HCT116 (cell line): ENCODE measurements at regions not wholly inside any gene's neighbourhood (a gene's known extent, or its start where the extent isn't known, plus 50 kb on each side); places are given as distances from the start of the nearest gene placed in this dataset.

Experiments used
- ATAC-seq: fragments of 200-7000 bp; cut with Tn5 transposase; 2 replicates; pipeline ENCODE4 v1.9.1; 2020; ENCODE audit warnings: mild to moderate bottlenecking, moderate library complexity
- BruUV-seq: library from RNA; stranded (reverse); fragments of 400-500 nt; replicated peaks from 2 replicates; lab custom pipeline; 2021; lab: Mats Ljungman, UMichigan
- CTCF ChIA-PET: fragments of 300-600 bp; sonication (Branson Sonifier 250); formaldehyde crosslinking; loops from one replicate; lab custom pipeline; 2021; ENCODE audit warnings: antibody characterized with exemption; lab: Charles Lee
- POLR2A ChIA-PET: fragments of 300-600, 350-600 bp; sonication (Branson Sonifier 250); formaldehyde crosslinking; loops from one replicate; lab custom pipeline; 2021; ENCODE audit warnings: antibody characterized with exemption; lab: Charles Lee
- RAD21 ChIA-PET, 2 experiments: fragments of 300-600 bp; sonication (Branson Sonifier 250); formaldehyde crosslinking; loops; one replicate each; lab custom pipeline; 2023; ENCODE audit warnings: low total read pairs in 2 of 2; ENCODE audit not compliant: uncharacterized antibody in 2 of 2, unreplicated experiment in 2 of 2, low non-redundant PET in 1 of 2; lab: Charles Lee
- DNase-seq: peaks from one replicate; pipeline ENCODE4 v3.0.0-alpha.2; 2010; ENCODE audit warnings: low read depth, low spot score
- H2AFZ ChIP-seq: fragments of 200-600 bp; shearing (Covaris generic), sonication (generic); 2 replicates; pipeline ENCODE4 v1.6.1; 2017; ENCODE audit warnings: low read depth, mixed run types, mixed read lengths, antibody characterized with exemption, low read length; ENCODE audit not compliant: poor library complexity, severe bottlenecking
- H3K27ac ChIP-seq: 2 replicates; pipeline ENCODE4 v1.5.1; 2012; ENCODE audit warnings: low read depth, low read length
- H3K27me3 ChIP-seq: fragments of 200-600 bp; sonication (generic); 2 replicates; pipeline ENCODE4 v1.6.1; 2016; ENCODE audit warnings: mixed run types, low read length, mixed read lengths; ENCODE audit not compliant: insufficient read depth
- H3K36me3 ChIP-seq, 2 experiments: fragments of 200-500 bp in 1 of 2; fragments of 200-600 bp in 1 of 2; sonication (Bioruptor generic) in 1 of 2; sonication (generic) in 1 of 2; 2 replicates each; pipeline versions ENCODE4 v1.5.1 to v1.6.1; 2014 to 2016; ENCODE audit warnings: low read length in 2 of 2, inconsistent platforms in 1 of 2, mixed read lengths in 1 of 2, mixed run types in 1 of 2; ENCODE audit not compliant: insufficient read depth in 2 of 2, control insufficient read depth in 1 of 2
- H3K4me1 ChIP-seq, 2 experiments: fragments of 200-600 bp in 1 of 2; sonication (generic) in 1 of 2; 2 replicates each; pipeline versions ENCODE4 v1.5.1 to v1.6.1; 2012 to 2017; ENCODE audit warnings: low read length in 2 of 2, inconsistent platforms in 1 of 2, mild to moderate bottlenecking in 1 of 2, mixed read lengths in 1 of 2, mixed run types in 1 of 2, moderate library complexity in 1 of 2; ENCODE audit not compliant: insufficient read depth in 2 of 2, control insufficient read depth in 1 of 2
- H3K4me2 ChIP-seq: fragments of 200-600 bp; sonication (generic); 2 replicates; pipeline ENCODE4 v1.6.1; 2017; ENCODE audit warnings: mixed run types, low read length, mixed read lengths
- H3K4me3 ChIP-seq, 2 experiments: fragments of 200-600 bp in 1 of 2; sonication (generic) in 1 of 2; replicated peaks in 1 of 2; 2 replicates each; pipeline ENCODE4 v1.5.1; 2011 to 2016; ENCODE audit warnings: low read length in 2 of 2, control low read depth in 1 of 2, low read depth in 1 of 2, mild to moderate bottlenecking in 1 of 2, mixed read lengths in 1 of 2, mixed run types in 1 of 2
- H3K79me2 ChIP-seq: fragments of 200-600 bp; sonication (generic); 2 replicates; pipeline ENCODE4 v1.6.1; 2017; ENCODE audit warnings: mild to moderate bottlenecking, mixed run types, low read length, moderate library complexity, mixed read lengths; ENCODE audit not compliant: insufficient read depth
- H3K9ac ChIP-seq: fragments of 200-600 bp; sonication (generic); 2 replicates; pipeline ENCODE4 v1.6.1; 2016; ENCODE audit warnings: low read length, mixed read lengths
- H3K9me2 ChIP-seq: fragments of 200-600 bp; sonication (generic), shearing (Covaris generic); 2 replicates; pipeline ENCODE4 v1.6.1; 2017; ENCODE audit warnings: mixed run types, mild to moderate bottlenecking, moderate library complexity; ENCODE audit not compliant: insufficient read depth
- H3K9me3 ChIP-seq, 2 experiments: fragments of 200-500 bp in 1 of 2; fragments of 200-600 bp in 1 of 2; sonication (Bioruptor generic) in 1 of 2; sonication (generic) in 1 of 2; 2 replicates each; pipeline ENCODE4 v1.6.1; 2014 to 2017; ENCODE audit warnings: low read length in 2 of 2, mixed read lengths in 2 of 2, inconsistent platforms in 1 of 2, low read depth in 1 of 2, mild to moderate bottlenecking in 1 of 2, mixed run types in 1 of 2, moderate library complexity in 1 of 2; ENCODE audit not compliant: control insufficient read depth in 1 of 2, insufficient read depth in 1 of 2
- H4K20me1 ChIP-seq: fragments of 200-600 bp; sonication (generic), shearing (Covaris generic); 2 replicates; pipeline ENCODE4 v1.6.1; 2017; ENCODE audit warnings: mixed run types, mild to moderate bottlenecking, moderate library complexity; ENCODE audit not compliant: insufficient read depth
- CBX3 ChIP-seq: IDR thresholded peaks from 2 replicates; pipeline ENCODE4 v1.6.1; 2012; ENCODE audit warnings: low read depth
- EGR1 ChIP-seq: IDR thresholded peaks from 2 replicates; pipeline ENCODE4 v1.6.1; 2012; ENCODE audit warnings: low read depth
- ELF1 ChIP-seq: IDR thresholded peaks from 2 replicates; pipeline ENCODE4 v1.6.1; 2012; ENCODE audit warnings: low read depth, borderline replicate concordance
- EZH2 ChIP-seq: fragments of 200-600 bp; sonication (generic); IDR thresholded peaks from 2 replicates; pipeline ENCODE4 v1.6.1; 2017; ENCODE audit warnings: antibody characterized with exemption, mixed run types
- JUND ChIP-seq: IDR thresholded peaks from 2 replicates; pipeline ENCODE4 v1.6.1; 2012
- MAX ChIP-seq: IDR thresholded peaks from 2 replicates; pipeline ENCODE4 v1.6.1; 2012
- REST ChIP-seq: IDR thresholded peaks from 2 replicates; pipeline ENCODE4 v1.6.1; 2012; ENCODE audit warnings: low read depth
- SRF ChIP-seq: IDR thresholded peaks from 2 replicates; pipeline ENCODE4 v1.6.1; 2012; ENCODE audit warnings: low read depth
- TCF7L2 ChIP-seq: IDR thresholded peaks from 2 replicates; pipeline ENCODE4 v1.7.0; 2011; ENCODE audit warnings: borderline replicate concordance, inconsistent platforms; ENCODE audit not compliant: insufficient read depth, insufficient read length; ENCODE audit errors: extremely low read depth
- YY1 ChIP-seq: IDR thresholded peaks from 2 replicates; pipeline ENCODE4 v1.6.1; 2011; ENCODE audit warnings: low read length, low read depth, moderate library complexity, mild to moderate bottlenecking; ENCODE audit not compliant: insufficient replicate concordance; ENCODE audit errors: extremely low read depth
- ZFX ChIP-seq: fragments of 450-650 bp; IDR thresholded peaks from 2 replicates; pipeline ENCODE4 v1.6.1; 2017
- ZNF274 ChIP-seq: fragments of 200-500 bp; sonication (Bioruptor generic); IDR thresholded peaks from 2 replicates; pipeline ENCODE4 v1.6.1; 2014; ENCODE audit warnings: mild to moderate bottlenecking, low read depth, low read length, inconsistent platforms
- intact Hi-C: fragments of 100-400 bp; cut with micrococcal nuclease; formaldehyde crosslinking; loops from 2 replicates; pipeline ENCODE4 v1.10.0; 2022
- TF ChIP-seq, protein P1 (sequence below): IDR thresholded peaks from 2 replicates; pipeline ENCODE4 v1.6.1; 2012

DNA sequence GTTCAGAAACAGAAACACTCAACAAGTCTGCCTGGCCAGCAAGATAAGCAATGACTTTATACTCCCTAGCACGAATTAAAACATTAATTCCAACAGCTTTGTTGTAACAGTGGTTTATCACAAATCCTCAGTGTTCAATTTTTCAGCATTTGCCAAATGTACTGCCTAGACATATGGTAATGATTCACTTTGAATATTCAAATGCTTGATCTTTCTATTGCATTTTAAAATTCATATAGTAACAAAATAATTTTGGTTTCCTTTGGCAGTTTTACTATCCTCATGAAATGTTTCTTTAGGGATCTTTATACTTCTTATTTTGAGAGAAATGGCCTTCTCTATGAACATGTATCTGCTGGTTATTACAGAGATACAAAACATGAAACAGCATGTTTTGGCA lies 851.8 kb upstream of the NXPH2 start:
- no peaks in the 10 kb centered on the region for H3K27me3 ChIP-seq
- POLR2A ChIA-PET = no interaction called here
- DNase-seq = no peak
- TF ChIP-seq, protein P1, sequence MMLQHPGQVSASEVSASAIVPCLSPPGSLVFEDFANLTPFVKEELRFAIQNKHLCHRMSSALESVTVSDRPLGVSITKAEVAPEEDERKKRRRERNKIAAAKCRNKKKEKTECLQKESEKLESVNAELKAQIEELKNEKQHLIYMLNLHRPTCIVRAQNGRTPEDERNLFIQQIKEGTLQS = no peak
- TF ChIP-seq CBX3 (no peak), EGR1 (no peak), TCF7L2 (no peak), YY1 (no peak), ZFX (no peak), MAX (no peak), ELF1 (no peak), ZNF274 (no peak), SRF (no peak), JUND (no peak), EZH2 (no peak), REST (no peak)
- H2AFZ ChIP-seq = no peak overlapping the region
- RAD21 ChIA-PET = no interaction called here
- no peak overlapping the region for H3K9ac ChIP-seq
- intact Hi-C loops = no loop called here
- no peak overlapping the region for H3K4me3 ChIP-seq
- no peaks in the 10 kb centered on the region for H3K36me3 ChIP-seq
- CTCF ChIA-PET = no interaction called here
- no peaks in the 10 kb centered on the region for H3K9me2 ChIP-seq
- ATAC-seq = no peak
- no peak overlapping the region for H3K4me2 ChIP-seq
- BruUV-seq = no TSS peak
- H3K79me2 ChIP-seq = no peaks in the 10 kb centered on the region
- no peak overlapping the region for H3K27ac ChIP-seq
- H3K9me3 ChIP-seq = no peaks in the 10 kb centered on the region
- no peaks in the 10 kb centered on the region for H4K20me1 ChIP-seq
- H3K4me1 ChIP-seq = no peaks in the 10 kb centered on the region
